ENCODE measurements at regions not wholly inside any gene's neighbourhood (a gene's known extent, or its start where the extent isn't known, plus 50 kb on each side); places are given as distances from the start of the nearest gene placed in this dataset.

DNA sequence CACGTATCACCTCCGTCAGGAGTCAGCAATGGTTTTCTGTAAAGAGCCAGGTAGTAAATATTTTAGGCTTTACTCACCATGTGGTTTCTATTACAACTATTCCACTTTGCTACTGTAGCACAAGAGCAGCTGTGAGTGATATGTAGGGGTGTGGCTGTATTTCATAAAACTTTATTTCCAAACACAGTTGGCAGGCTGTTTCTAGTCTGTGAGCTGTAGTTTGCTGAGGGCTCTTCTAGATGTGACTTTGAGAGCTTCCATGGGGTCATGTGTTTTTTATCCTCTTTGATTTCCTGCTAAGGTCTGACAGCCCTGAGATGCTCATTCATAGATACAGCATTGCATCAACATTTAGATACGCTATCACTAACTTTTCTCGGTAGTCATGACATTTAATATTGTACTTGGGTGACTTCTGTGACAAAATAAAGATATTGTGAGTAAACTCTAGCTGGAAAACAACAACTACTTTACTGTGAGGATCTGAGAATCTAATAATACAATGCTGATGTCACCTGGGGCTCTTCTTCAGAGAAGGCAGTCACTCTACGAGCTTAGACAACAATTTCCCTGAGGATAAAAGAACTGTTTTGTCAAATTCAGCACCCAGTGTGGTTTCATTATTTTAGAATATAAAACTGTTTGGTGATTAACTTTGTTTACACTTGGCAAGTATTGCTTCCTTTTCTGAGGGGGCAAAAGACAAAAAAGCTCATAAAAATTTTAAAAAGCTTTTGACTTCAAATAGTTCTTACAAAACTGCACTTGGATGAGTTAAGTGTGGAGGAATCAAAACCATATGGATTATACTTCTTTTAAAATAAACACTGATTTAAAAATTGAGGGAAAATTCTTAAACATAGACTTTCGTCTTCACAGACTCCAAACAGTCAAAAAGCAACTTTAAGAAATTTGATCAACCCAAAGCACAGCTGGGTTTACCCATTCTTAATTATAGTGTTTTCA, 231.2 kb upstream of the DCN start:
- 75% methylated on average over 6 of the region's 6 CpGs for WGBS
- Histone ChIP-seq H3K4me1 (ENCODE audit: control insufficient read depth in 4 of 4, insufficient read depth in 4 of 4, low read length in 3 of 4) (no peaks in the 10 kb centered on the region), H3K9ac (ENCODE audit: low read depth in 1 of 2, low read length in 2 of 2) (no peak overlapping the region), H3K36me3 (ENCODE audit: control insufficient read depth in 4 of 4, insufficient read depth in 3 of 4, low read depth in 1 of 4, low read length in 3 of 4) (no peaks in the 10 kb centered on the region), H3K4me3 (ENCODE audit: low read depth in 1 of 3, low read length in 3 of 3) (no peak overlapping the region), H3K9me3 (ENCODE audit: control insufficient read depth in 4 of 4, low read length in 3 of 4) (no peaks in the 10 kb centered on the region), H3K27me3 (ENCODE audit: control insufficient read depth in 4 of 4, insufficient read depth in 4 of 4, low read length in 3 of 4) (peaks cover 0 to 2% (median 0%) of the 10 kb centered on the region in 4 donors), H3K27ac (ENCODE audit: low read depth in 1 of 2, low read length in 2 of 2) (no peak overlapping the region)
- DNase-seq (ENCODE audit: low spot score): no peak
- TF ChIP-seq RAD21 (IDR thresholded peaks at IDR 0.05) (no peak), NR2F2 (IDR thresholded peaks at IDR 0.05) (no peak)

DNA sequence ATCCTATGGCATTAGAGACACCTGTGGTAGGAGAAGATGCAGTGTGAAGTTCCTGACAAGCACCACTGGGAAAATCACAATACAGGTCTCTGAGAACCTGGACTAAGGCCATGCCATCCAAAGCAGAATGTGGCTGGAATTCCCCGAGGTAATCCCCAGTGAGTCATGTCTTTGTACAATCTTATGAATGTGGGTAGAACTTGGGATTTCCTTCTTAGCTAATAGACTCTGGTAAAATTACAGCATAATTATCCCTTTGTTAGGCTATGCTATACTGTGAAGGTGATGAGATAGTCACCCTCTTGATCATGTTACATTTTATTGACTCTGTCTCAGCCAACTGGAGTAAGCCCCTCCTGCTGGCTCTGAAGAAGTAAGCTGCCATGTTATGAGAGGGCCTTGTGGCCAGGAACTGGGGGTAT, 224.3 kb upstream of the DCN start:
- H3K4me1 ChIP-seq (ENCODE audit: control insufficient read depth in 4 of 4, insufficient read depth in 4 of 4, low read length in 3 of 4): no peaks in the 10 kb centered on the region
- H3K9ac ChIP-seq (ENCODE audit: low read depth in 1 of 2, low read length in 2 of 2): no peak overlapping the region
- no peaks in the 10 kb centered on the region for H3K36me3 ChIP-seq (ENCODE audit: control insufficient read depth in 4 of 4, insufficient read depth in 3 of 4, low read depth in 1 of 4, low read length in 3 of 4)
- no peaks in the 10 kb centered on the region for H3K9me3 ChIP-seq (ENCODE audit: control insufficient read depth in 4 of 4, low read length in 3 of 4)
- no peaks in the 10 kb centered on the region for H3K27me3 ChIP-seq (ENCODE audit: control insufficient read depth in 4 of 4, insufficient read depth in 4 of 4, low read length in 3 of 4)
- H3K4me3 ChIP-seq (ENCODE audit: low read depth in 1 of 3, low read length in 3 of 3): no peak overlapping the region
- TF ChIP-seq HNF4G (IDR thresholded peaks at IDR 0.05) (no peak), GABPA (IDR thresholded peaks at IDR 0.05 in 1 of 2, conservative IDR thresholded peaks at IDR 0.05 in 1 of 2) (no peak), EGR1 (IDR thresholded peaks at IDR 0.05; ENCODE audit: low read depth in 2 of 2) (no peak)
- TF ChIP-seq, protein P1, sequence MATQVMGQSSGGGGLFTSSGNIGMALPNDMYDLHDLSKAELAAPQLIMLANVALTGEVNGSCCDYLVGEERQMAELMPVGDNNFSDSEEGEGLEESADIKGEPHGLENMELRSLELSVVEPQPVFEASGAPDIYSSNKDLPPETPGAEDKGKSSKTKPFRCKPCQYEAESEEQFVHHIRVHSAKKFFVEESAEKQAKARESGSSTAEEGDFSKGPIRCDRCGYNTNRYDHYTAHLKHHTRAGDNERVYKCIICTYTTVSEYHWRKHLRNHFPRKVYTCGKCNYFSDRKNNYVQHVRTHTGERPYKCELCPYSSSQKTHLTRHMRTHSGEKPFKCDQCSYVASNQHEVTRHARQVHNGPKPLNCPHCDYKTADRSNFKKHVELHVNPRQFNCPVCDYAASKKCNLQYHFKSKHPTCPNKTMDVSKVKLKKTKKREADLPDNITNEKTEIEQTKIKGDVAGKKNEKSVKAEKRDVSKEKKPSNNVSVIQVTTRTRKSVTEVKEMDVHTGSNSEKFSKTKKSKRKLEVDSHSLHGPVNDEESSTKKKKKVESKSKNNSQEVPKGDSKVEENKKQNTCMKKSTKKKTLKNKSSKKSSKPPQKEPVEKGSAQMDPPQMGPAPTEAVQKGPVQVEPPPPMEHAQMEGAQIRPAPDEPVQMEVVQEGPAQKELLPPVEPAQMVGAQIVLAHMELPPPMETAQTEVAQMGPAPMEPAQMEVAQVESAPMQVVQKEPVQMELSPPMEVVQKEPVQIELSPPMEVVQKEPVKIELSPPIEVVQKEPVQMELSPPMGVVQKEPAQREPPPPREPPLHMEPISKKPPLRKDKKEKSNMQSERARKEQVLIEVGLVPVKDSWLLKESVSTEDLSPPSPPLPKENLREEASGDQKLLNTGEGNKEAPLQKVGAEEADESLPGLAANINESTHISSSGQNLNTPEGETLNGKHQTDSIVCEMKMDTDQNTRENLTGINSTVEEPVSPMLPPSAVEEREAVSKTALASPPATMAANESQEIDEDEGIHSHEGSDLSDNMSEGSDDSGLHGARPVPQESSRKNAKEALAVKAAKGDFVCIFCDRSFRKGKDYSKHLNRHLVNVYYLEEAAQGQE (IDR thresholded peaks at IDR 0.05): no peak
- H3K27ac ChIP-seq (ENCODE audit: low read depth in 1 of 2, low read length in 2 of 2): no peak overlapping the region
- 89% methylated on average over 1 of the region's 1 CpG for WGBS
- no peak for DNase-seq (ENCODE audit: low spot score)

DNA sequence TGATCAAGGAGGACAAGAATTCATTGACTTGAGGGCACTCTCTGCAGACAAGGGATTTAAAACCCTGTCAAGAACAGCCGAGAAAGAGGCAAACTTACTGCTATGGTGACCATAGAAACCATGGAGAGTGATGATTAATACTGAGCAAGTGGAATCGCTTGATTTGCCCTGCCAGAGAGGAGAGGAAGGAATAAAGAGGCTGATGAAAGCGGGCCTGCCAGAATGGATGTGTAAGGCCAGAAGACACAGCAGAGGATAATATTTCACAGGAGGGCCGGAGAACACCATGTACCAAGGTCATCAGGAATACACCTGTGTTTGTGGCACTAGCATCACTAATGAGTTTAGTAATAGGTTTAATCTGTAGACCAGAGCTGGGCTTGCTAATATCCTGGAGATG, 221.8 kb upstream of the DCN start:
- no peak overlapping the region for H3K4me3 ChIP-seq (ENCODE audit: low read depth in 1 of 3, low read length in 3 of 3)
- no peaks in the 10 kb centered on the region for H3K4me1 ChIP-seq (ENCODE audit: control insufficient read depth in 4 of 4, insufficient read depth in 4 of 4, low read length in 3 of 4)
- no peaks in the 10 kb centered on the region for H3K9me3 ChIP-seq (ENCODE audit: control insufficient read depth in 4 of 4, low read length in 3 of 4)
- H3K36me3 ChIP-seq (ENCODE audit: control insufficient read depth in 4 of 4, insufficient read depth in 3 of 4, low read depth in 1 of 4, low read length in 3 of 4): no peaks in the 10 kb centered on the region
- no peak overlapping the region for H3K27ac ChIP-seq (ENCODE audit: low read depth in 1 of 2, low read length in 2 of 2)
- 94% methylated on average over 4 of the region's 4 CpGs for WGBS
- TF ChIP-seq FOXA1 (IDR thresholded peaks at IDR 0.05) (no peak), EGR1 (IDR thresholded peaks at IDR 0.05; ENCODE audit: low read depth in 2 of 2) (no peak), SP1 (IDR thresholded peaks at IDR 0.05) (no peak), RXRA (IDR thresholded peaks at IDR 0.05) (no peak), FOXA2 (IDR thresholded peaks at IDR 0.05) (no peak), RAD21 (IDR thresholded peaks at IDR 0.05) (no peak), TAF1 (conservative IDR thresholded peaks at IDR 0.05) (no peak), HNF4A (conservative IDR thresholded peaks at IDR 0.05) (no peak)
- TF ChIP-seq, protein P1 (IDR thresholded peaks at IDR 0.05): no peak
- TF ChIP-seq, protein P2, sequence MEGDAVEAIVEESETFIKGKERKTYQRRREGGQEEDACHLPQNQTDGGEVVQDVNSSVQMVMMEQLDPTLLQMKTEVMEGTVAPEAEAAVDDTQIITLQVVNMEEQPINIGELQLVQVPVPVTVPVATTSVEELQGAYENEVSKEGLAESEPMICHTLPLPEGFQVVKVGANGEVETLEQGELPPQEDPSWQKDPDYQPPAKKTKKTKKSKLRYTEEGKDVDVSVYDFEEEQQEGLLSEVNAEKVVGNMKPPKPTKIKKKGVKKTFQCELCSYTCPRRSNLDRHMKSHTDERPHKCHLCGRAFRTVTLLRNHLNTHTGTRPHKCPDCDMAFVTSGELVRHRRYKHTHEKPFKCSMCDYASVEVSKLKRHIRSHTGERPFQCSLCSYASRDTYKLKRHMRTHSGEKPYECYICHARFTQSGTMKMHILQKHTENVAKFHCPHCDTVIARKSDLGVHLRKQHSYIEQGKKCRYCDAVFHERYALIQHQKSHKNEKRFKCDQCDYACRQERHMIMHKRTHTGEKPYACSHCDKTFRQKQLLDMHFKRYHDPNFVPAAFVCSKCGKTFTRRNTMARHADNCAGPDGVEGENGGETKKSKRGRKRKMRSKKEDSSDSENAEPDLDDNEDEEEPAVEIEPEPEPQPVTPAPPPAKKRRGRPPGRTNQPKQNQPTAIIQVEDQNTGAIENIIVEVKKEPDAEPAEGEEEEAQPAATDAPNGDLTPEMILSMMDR (IDR thresholded peaks at IDR 0.05; ENCODE audit: low read depth, low read length, missing input control): no peak
- H3K27me3 ChIP-seq (ENCODE audit: control insufficient read depth in 4 of 4, insufficient read depth in 4 of 4, low read length in 3 of 4): no peaks in the 10 kb centered on the region
- H3K9ac ChIP-seq (ENCODE audit: low read depth in 1 of 2, low read length in 2 of 2): no peak overlapping the region
- no peak for DNase-seq (ENCODE audit: low spot score)

Measured in liver (tissue), 8 donors.